CD4-positive, alpha-beta T cell treated with Interleukin-15 for 1 hour (primary cell): ENCODE measurements at regions not wholly inside any gene's neighbourhood (a gene's known extent, or its start where the extent isn't known, plus 50 kb on each side); places are given as distances from the start of the nearest gene placed in this dataset.

Experiments used
- DNase-seq: peaks from one replicate; pipeline ENCODE4 v3.0.0-alpha.2; 2020

DNA sequence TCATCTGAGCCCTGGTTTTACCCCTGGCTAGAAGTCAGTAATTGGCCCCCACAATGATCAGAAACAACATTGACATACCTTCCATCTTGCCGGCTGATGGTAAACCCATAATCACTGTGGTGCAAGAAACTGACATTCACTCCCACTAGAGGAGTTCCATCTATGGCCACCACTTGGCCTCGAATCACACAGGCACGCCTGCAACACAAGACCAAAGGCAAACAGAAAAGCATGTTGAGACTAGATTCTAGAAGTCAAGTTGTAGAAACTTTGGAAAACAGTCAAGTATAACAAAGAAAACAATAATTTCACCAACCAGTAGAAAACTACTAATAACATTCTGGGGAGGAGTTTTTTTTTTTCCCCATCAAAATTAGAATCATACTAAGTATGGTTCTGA, 183.4 kb downstream of the SH2D1A start:
- DNase-seq = no peak

DNA sequence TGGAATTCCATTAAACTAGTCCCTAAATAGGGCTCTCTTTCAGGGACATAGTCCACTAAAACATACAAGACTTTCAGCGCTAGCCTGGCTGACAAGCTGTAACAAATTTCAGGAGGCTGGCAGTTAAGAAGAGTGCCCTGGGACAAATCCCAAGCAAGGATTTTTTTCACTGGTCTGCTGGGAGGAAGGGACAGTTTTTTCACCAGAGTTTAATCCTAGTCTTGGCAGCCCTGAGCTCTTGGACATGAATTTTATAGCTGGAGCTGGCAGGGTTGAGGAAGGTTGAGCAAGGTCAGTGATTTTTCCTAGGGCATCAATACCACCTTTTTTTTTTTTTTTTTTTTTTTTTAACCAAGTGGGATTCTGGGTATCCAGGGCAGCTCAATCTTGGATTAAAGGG, 184.4 kb downstream of the SH2D1A start:
- DNase-seq = no peak

DNA sequence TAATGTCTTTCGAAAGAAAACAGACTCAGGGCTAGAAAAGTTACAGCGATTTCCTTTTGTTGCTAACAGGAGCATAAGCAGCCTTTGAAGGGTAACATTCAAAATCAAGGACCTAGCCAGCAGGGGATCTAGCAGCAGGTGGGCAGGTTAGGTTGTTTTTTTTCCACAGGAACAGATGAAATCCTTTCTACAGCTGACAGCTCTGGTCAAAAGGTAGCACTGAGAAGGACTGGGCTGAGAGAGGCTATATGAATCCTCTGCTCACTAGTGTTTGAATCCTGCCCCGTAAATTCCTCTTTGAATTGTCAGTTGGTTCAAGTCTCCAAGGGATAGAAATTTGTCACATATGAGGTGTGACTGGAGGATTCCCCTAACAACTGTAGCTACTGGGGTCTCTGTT, 188.2 kb downstream of the SH2D1A start:
- DNase-seq = no peak

DNA sequence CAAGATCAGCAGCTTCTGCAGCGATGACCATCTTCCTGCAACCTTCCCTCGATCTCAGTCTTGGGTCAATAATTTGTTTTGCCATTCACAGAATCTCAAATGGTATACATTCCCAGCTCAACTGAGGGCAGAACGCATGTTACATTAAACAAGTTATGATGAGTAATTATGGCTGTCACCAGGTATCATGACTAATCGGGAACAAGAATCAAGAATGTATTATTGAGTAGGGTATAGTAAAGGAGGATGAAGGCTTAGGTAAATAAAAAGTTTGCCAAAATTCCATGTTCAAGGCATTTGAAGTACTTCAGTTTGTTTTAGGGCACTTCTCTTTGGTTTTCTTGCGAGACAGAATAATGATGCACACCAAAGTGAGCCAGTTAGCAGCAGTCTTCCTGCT, 194.1 kb downstream of the SH2D1A start:
- DNase-seq = no peak

DNA sequence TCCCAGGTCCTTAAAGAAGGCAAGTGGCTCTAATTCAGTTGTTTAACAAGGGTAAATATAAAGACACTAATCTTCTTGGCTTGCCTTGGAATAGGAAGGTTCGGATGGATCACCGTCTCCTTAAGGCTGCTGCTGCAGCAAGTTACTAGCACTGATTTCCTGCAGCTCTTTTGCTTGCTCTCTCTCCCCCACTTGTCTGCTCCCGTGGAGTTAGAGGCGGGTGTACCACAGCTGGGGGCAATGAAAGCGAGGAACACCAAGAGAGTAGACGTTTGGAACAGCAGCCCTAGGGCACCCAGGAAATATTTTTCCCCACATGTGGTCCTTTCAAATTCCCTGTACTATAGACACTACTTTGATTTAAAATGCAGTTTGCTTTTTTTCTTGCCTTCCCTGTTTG, 202.2 kb downstream of the SH2D1A start:
- DNase-seq = no peak

DNA sequence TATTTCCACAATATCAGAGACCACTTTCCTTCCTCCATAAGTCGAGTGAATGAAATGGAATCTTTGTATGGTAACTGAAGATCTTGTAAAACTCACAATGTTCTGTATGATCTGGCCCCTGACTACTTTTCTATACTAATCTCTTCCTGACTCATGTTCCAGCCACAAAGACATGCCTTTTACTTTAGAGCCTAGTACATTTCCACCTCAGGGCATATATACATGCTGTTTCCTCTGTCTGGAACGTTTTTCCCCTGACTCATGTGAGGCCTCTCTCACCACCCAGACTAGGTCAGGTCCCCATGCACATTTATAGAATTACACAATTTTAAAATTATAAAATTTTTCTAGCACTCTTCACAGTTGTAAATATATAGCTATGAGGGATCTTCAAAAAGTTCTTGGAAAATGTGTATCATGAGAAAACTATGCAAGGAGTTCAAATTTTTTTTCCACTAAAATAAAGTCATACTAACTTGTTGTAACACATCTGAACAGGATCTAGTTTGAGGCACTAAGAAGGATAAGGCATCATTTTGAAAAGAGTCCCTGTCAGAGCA, 208.8 kb downstream of the SH2D1A start:
- DNase-seq = no peak

DNA sequence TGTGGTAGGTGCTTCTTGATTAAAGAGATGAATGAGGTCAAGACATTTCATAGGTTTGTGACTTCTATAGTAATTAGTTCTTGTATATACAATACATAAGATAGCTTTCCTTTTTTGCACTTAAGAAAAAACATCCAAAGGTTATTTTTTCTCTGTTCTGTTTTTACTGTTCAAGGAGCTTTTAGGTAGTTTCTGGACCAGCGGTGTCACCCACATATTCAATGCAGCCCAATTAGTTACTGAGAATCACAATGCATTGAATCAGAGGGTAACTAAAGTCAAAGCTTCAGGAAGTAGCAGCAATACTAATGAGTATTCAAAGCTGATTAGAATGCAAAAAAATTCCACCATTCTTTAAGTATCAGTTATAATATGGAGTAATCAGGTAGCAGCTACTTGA, 211.6 kb downstream of the SH2D1A start:
- DNase-seq = no peak

DNA sequence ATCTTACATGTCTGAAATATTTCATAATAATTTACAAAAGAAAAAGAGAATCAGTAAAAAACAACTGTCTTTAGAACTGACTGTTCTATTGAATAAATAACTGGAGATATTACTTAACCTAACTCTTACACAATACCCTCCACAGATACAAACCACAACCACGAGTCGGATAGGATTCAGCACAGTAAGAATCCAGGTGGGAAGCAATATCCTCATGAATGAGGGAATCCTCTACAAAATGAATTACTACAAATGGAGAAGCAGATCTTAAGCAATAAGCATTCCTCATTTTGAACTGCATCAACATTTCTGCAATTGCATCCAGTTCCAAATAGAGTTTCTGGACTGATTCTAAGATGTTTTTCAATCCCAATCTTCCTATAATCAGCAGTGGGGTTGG, 227.1 kb downstream of the SH2D1A start:
- no peak for DNase-seq

DNA sequence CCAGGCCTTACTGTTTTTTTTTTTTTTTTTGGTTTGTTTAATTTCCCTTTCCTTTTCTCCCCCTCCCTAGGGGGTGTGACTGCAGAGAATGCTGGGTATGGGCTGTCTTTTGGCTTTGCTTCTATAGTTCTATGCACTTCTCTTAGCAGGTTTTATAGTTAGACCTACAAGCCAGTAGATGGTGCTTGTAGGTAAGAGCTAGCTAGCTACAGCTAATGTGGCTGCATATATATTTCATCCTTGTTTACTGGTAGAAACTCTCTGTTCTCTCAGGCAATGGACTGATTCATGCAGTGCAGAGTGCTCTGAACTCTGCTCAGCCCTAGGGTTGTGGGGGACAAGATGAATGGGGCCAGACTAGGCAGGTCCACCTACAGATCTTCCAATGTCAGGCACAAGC, 246.4 kb downstream of the SH2D1A start:
- DNase-seq = no peak

DNA sequence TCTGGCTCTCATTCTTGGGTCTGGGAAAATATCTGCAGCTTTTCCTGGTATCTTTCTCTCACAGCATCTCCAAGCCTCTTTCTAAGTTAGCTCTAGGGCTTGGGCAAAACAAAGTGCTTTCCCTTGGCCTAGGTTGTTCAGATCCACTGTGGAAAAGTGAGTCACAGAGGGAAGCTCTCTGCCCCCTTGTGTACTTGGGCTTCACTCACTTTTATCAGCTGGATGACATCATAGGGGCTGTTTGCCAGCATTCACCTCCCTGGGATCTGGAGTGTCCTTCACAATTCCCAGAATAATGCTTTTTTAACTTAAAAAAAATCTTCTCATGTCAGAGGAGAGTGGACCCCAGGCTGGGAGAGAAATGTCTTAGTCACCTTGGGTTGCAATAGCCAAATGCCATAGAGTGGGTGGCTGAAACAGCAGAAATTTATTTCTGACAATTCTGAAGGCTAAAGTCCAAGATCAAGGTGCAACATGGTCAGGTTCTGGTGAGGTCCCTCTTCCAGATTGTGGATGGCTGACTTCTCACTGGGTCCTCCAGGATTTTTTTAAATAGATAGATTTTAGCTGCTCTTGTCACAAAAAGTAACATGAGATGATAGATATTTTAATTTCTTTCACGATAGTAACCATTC, 247.8 kb downstream of the SH2D1A start:
- DNase-seq = no peak

DNA sequence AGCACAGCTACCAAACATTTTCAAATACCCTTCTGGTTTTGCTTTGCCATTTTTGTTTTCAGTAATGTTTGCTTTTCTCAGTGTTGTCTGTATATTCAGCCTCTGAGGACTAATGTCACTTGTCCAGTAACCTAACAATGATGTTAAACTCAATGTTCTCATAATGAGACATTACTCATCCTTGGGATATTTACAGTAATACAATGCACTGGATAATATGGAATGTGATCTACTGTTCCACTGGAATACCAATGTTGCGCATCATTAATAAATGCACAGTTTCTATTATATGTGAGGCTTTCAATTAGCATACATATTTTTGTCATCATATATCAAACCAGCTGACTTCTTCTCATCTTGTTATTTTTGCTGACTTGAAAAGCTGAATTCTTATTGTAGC, 259.1 kb downstream of the SH2D1A start:
- DNase-seq = no peak

DNA sequence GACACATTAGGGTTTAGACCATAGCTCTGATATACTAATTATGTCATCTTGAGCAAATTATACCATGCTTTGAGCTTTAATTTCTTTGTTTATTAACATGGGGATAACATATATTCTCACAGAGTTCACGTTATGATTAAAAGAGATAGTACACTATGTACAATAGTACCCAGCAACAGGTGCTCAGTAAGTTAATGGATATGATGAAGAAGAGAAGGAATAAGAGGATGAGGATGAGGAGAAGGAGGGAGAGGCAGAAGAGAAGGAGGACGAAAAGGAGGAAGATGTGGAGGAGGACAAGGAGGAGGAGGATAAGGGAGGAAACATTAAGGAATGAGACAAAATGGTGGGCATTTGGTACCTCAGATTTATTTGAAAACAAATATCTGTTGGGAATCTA, 260.4 kb downstream of the SH2D1A start:
- DNase-seq = no peak

DNA sequence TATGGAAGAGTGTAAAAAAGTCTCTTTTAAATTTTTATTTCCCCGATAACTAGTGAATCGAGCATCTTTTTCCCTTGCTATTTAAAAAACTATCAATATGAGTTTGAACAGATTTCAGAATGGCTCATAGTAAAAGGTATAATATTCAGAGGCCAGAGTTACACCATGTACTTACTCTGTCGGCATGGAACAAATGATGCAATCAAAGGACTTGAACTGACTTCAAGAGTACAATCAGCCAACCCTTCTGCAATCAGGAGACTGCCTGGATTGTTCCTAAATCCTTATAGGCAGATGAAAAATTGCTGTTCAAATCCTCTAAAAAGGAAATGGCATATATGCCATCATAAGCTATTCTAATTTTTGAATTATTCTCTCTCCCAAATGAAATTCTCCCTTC, 273.3 kb downstream of the SH2D1A start:
- no peak for DNase-seq

DNA sequence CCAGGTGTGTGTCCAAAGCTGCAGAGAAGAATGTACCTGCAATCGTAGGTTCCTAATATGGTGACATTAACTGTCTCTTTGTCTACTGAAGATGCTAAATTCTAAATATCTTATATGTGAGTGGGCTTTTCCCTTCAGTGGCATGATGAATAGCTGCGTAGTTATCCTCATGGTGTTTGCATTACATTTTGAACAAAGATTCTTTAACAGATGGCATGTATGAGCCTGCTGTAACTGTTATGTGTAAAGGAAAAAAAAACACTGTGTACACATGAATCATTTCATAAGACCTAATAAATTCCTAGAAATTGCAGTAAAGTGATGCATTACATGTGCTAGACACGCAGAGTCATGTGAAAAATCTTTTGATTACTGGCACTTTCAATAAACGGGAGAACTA, 288.0 kb downstream of the SH2D1A start:
- DNase-seq = no peak

DNA sequence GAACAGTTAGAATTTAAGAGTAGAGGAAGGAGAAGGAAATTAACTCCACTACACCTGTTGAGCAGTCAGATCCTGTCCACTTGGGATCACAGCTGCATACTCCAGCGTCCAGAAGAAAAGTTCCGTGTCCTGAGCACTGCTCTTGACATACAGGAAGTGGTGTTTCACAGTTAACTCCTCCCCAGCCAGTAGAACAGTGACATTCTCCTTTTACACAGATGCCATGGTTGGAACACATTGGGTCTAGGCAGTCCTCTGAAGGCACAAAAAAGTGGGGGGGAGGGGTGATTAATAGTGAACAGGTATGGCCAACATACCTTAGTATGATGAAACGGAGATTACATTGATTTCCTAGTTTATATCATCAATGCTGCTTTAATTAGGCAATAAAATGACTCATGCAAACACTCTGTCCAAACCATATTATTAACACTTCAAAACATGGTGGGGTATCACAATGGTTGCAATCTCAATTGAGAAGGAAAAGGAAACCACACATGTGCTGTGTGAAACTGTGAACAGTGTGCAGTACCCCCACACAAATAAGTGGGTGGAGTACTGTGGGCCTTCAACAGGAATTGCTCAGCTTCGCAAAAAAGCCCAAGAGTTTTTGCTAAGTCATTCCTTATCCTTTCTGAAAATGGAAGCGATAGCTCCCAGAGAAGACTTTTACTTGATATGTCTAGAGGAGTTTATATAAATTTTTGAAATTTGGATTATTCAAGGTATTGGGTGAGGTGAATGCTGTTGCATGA, 295.6 kb downstream of the SH2D1A start:
- no peak for DNase-seq

DNA sequence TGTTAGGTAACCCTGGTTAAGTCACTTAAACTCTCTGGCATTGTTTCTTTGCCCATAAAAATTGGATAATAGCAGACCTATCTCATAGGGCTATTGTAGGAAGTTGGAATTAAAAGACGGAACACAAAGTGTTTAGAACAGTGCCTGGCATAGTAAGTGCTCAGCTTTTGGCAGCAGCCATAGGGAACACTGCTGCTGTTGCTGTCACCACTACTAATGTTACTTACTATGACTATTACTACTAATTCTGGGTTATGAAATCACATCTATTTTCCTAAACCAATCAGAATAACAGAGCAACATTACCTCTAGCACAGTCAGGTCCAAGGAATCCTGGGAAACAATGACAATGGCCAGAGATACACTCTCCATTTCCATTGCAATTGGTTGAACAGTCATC, 300.0 kb downstream of the SH2D1A start:
- no peak for DNase-seq

DNA sequence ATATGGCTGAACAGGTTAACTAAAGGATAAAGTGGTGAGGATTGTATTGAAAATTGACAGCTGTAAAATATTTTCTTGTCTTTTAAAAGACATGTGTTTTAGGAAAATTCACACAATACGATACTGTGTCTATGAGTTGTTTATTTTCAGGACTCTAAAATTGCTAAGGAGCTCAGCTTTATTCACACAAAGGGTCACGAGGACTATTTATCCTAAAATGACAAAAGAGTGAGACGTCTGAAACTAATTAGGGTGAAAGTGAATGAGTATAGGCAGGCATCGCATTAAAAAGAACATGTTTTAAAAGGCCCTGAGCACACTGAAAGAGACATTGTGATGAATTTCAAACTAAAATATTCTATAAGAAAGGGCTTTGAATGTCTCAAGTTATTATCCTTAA, 304.7 kb downstream of the SH2D1A start:
- DNase-seq = no peak

DNA sequence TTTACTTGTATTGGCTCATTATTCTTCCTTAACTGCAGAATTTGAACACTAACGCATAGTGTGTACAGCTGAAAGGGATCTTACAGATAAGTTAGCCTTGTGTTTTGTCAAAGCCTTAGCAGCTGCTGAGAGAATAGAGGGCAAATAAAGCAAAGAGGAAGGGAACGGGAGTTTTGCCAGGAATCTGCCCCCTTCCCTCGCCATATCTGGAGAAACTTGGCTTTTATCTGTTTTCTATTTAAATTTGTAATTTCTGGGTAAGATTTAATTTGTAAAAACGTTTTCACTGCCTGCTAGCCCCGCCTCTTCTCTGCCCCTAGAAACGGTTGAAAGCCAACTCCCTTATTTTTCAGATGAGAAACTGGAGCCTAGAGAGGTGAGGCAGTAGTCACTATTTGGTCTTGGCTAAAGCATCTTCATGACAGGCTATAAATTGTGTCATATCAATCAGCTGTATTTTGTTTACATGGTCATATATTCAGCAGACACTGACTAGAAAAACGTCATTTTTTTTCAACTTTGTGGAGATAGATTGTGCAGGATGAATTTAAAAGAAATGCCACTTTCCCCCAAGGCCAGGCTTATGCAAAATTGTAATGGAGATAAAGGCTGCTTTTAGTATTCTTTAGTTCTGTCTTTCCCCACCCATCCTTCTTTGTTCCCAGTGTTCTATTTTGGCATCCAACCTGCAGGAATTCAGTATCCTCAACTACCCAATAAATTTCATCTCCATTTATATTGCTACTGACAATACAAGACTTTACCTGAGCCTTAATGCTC, 319.4 kb downstream of the SH2D1A start:
- no peak for DNase-seq

DNA sequence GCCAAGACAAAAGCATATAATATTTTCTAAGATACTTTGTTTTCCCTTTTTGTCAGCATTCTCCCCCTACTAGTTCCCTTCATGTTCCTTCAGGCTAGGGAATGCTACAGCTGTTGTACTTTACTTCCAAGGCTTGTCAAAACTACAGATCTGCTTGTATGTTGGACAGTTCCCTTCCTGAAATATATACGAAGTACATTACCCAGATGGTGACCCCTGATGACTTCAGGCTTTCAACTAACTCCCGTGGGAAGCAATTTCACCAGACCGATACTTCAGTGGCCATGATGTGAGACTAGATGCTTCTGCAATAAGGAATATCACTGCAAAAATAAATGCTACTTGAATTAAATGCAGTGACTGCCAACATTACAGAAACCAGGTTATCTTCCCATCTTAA, 332.8 kb downstream of the SH2D1A start:
- no peak for DNase-seq

DNA sequence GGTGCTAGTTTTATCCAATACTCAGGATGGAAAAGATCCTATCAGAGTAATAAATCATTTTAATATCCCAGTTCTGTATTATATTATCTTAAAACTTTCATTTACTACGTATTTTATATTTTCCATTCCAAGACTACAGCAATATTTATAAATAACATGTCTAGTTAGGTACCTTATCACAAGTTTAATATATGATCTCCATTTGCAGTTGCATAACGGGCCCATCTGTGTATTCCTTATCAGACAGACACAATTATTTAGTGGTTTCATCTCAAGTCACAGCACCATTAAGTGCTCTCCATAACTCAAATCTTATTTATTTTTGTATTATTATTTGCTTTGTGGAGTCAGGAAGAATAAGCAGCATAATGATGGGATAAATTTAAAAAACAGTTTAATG, 333.9 kb downstream of the SH2D1A start:
- DNase-seq = no peak

DNA sequence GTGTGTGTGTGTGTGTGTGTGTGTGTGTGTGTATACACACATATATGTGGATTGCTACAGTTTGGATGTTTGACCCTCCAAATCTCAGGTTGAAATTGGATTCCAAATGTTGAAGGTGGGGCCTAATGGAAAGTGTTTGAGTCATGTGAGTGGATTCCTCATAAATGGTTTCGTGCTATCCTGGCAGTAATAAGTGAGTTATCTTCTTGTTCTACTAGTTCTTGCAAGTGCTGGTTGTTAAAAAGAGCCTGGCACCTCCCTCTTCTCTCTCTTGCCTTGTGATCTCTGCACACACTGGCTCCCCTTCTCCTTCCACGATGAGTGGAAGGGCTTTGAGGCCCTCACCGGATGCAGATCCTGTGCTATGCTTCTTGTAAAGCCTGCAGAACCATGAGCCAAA, 344.1 kb downstream of the SH2D1A start:
- no peak for DNase-seq

DNA sequence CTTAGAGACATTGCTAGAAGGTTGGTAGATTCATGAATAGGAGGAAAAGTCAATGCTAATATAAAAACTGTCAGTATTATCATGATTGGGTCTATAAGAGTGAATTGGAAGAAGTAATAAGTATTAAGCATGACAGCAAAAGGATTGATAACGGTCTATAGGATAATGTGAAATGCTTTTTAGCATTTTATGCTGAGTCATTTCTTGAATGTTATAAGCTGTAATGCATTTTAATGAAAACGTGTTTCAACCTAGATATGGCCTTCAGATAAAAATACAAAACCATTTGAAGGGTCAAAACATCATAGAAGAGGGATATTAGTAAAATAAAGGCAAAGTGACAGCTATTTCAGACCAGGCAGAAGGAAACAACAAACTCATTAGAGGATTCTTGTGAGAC, 353.5 kb downstream of the SH2D1A start:
- DNase-seq = no peak

DNA sequence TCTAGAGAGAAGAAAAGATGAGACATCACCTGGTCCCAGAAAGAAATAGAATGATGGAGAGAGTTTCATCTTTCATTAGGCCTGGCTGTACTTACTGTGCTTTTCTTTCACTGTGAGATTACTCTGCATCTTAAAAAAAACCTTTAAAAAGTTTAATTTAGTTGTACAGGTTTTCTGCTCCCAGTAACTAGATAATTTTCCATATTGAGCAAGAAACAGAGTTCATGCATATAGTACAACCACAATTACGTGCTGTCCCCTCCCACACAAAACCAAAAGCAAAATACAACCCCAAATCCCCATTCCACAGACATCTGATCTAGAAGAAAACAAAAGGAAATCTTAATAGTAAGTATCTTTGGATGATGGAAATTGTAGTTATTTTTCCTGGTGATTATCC, 371.2 kb downstream of the SH2D1A start:
- no peak for DNase-seq

DNA sequence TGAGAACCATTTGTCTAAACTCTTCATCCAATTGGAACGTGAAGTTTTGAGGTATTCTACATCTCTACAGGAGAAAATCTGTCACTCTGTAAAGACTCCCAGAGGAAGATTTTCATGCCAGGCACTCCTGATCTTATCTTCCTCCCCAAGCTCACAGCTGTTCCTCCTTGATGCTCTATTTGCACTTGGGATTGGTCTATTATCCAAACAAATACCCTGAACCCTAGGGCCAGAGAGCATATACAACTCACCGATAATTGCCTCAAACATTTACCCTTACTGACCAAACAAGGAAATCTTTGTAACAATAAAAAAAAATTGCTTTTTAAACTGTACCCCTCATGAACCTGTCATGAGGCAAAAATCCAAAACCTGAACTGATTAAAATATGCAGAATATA, 372.7 kb downstream of the SH2D1A start:
- DNase-seq = no peak
